ENCODE measurements at regions not wholly inside any gene's neighbourhood (a gene's known extent, or its start where the extent isn't known, plus 50 kb on each side); places are given as distances from the start of the nearest gene placed in this dataset.

DNA sequence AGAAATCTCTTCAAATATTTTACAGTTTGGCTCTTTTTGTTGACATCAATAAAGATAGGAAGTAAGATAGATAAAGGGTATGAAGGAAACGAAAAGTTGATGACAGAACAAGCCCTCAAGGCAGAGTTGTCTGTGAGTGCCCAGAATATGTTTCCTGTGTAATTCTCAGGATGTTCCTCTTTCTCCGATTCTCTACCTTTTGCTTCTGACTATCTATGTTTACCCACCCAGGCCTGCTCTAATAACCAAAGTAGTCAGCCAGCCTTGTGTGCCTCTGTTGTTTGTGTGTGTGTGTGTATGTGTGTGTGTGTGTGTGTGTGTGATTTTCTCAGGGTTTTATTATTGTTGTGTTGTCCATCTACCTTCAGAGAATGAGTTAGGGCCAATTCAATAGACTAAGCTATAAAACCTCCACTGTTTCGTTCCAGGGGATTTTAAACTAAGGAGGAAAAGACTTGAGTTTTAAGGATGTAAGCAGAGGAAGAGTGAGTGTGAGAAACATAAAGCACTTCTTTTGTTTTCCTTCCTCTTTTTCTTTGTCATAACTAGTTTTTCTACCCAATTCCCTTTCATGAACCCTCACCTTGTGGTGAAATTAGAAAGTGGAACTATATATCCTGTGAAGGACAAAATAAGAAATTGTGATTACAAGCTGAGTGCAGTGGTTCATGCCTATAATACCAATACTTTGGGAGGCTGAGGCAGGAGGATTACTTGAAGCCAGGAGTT, 627.4 kb upstream of the NR5A2 start:
- no peaks in the 10 kb centered on the region for H3K27me3 ChIP-seq
- no peak for TF ChIP-seq POLR2A (IDR thresholded peaks at IDR 0.05)
- TF ChIP-seq, protein P1, sequence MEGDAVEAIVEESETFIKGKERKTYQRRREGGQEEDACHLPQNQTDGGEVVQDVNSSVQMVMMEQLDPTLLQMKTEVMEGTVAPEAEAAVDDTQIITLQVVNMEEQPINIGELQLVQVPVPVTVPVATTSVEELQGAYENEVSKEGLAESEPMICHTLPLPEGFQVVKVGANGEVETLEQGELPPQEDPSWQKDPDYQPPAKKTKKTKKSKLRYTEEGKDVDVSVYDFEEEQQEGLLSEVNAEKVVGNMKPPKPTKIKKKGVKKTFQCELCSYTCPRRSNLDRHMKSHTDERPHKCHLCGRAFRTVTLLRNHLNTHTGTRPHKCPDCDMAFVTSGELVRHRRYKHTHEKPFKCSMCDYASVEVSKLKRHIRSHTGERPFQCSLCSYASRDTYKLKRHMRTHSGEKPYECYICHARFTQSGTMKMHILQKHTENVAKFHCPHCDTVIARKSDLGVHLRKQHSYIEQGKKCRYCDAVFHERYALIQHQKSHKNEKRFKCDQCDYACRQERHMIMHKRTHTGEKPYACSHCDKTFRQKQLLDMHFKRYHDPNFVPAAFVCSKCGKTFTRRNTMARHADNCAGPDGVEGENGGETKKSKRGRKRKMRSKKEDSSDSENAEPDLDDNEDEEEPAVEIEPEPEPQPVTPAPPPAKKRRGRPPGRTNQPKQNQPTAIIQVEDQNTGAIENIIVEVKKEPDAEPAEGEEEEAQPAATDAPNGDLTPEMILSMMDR (IDR thresholded peaks at IDR 0.05): no peak
- intact Hi-C loops (cut with DNase I; ENCODE audit: low total_unique reads): no loop called here

DNA sequence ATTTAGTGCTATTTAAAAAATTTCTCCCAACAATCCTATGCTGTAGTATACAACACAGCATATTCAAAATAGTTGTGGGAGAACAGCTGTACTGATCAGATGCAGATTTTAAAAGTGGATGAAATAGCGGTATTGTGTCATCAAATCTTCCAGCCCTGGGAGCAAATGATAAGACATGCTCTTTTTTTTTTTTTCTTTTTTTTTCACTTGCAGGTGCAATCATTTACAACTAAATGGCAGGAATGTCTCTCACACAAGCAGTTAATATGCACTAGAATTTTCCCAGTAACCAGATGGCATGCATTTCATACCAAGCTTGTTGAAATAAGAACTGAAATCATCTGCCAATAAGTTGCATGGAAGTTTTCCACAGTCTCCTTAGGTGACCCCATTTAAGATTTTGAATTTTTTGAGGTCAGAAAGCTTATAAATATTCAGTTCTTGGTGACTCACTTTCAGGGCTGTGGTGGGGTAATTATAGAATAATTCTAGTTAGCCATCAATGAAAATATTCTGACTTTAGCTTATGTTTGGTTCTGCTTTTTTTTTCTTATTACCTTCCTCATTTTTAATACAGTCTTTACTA, 623.9 kb upstream of the NR5A2 start:
- intact Hi-C loops (cut with DNase I; ENCODE audit: low total_unique reads): no loop called here
- TF ChIP-seq POLR2A (IDR thresholded peaks at IDR 0.05): no peak
- TF ChIP-seq, protein P1 (IDR thresholded peaks at IDR 0.05): no peak
- H3K27me3 ChIP-seq: no peaks in the 10 kb centered on the region
- no peaks in the 10 kb centered on the region for H3K4me1 ChIP-seq
- no peaks in the 10 kb centered on the region for H3K36me3 ChIP-seq
- H3K27ac ChIP-seq: no peak overlapping the region
- no peak for DNase-seq
- H3K9me3 ChIP-seq: no peaks in the 10 kb centered on the region
- H3K4me3 ChIP-seq: no peak overlapping the region

More for the DNA sequence above, 627.4 kb upstream of the NR5A2 start:
- H3K4me3 ChIP-seq: no peak overlapping the region
- no peak overlapping the region for H3K27ac ChIP-seq
- H3K9me3 ChIP-seq: no peaks in the 10 kb centered on the region
- DNase-seq: no peak
- no peaks in the 10 kb centered on the region for H3K4me1 ChIP-seq
- no peaks in the 10 kb centered on the region for H3K36me3 ChIP-seq

DNA sequence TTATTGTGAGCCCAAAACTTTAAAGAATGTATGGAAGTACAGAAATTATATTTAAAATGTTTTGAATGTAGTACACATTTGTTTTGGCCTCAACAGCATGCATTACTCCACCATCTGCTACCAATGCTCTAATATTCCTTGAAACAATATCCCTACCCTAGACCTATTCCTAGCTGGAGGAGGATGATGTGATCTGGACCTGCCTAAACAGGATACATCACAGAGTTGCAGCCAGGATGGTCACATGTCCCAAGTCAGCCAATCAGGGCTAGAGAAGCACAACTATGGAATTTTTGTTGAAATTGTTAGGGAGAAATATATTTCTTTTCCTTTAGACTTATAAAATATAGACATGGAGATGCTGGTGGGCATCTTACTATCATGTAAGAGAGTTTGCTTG, 623.3 kb upstream of the NR5A2 start:
- no peak for DNase-seq
- intact Hi-C loops (cut with DNase I; ENCODE audit: low total_unique reads): no loop called here
- Histone ChIP-seq H3K27ac (no peak overlapping the region), H3K36me3 (no peaks in the 10 kb centered on the region), H3K4me3 (no peak overlapping the region), H3K4me1 (no peaks in the 10 kb centered on the region), H3K9me3 (no peaks in the 10 kb centered on the region), H3K27me3 (no peaks in the 10 kb centered on the region)
- TF ChIP-seq, protein P1 (IDR thresholded peaks at IDR 0.05): no peak
- no peak for TF ChIP-seq POLR2A (IDR thresholded peaks at IDR 0.05)

DNA sequence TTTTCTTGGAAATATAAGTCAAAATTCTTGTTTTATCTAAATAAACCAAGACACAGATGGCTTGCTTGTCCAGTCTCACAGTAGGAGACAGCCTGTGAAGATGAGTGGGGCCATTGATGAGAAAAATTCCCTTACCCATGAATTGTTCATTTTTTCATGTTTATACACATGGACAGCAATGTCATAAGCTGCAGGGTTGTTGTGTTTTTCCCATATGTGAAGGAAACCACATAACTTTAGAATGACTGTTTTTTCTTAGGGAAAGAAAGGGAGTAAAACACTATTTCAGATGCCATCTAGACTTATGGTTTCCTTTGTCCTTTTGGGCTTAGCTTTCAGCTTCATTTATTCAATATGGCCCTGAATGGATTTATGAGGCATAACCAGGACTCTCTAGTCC, 622.5 kb upstream of the NR5A2 start:
- intact Hi-C loops (cut with DNase I; ENCODE audit: low total_unique reads): no loop called here
- Histone ChIP-seq H3K27me3 (no peaks in the 10 kb centered on the region), H3K27ac (no peak overlapping the region), H3K4me3 (no peak overlapping the region), H3K4me1 (no peaks in the 10 kb centered on the region), H3K9me3 (no peaks in the 10 kb centered on the region), H3K36me3 (no peaks in the 10 kb centered on the region)
- no peak for DNase-seq
- TF ChIP-seq, protein P1 (IDR thresholded peaks at IDR 0.05): no peak
- TF ChIP-seq POLR2A (IDR thresholded peaks at IDR 0.05): no peak

DNA sequence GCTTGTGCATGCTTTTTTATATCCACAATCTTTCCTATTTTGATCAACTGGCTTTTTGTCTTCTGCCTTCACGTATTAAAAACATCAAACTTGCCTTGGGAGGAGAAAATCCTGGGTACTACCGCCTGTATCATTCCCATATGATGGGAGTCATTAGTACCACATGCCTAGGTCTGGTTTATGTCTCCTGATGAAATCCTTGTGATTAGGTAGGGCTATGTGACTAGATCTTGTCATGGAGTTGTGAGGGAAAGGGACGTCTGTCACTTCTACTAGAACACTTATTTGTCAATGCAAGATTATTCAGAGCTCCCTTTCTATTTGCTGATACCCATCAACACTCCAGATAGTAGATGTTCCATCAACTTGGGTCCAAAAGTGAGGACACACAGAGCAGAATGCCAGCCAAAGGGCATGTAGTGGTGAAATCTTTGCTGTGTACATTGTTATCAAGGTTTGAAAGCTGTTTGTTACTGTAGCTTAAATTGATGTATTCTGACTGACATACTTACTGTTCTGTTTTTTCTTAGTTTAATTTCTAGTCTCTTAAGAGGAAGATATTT, 621.8 kb upstream of the NR5A2 start:
- DNase-seq: no peak
- H3K27me3 ChIP-seq: no peaks in the 10 kb centered on the region
- H3K4me3 ChIP-seq: no peak overlapping the region
- intact Hi-C loops (cut with DNase I; ENCODE audit: low total_unique reads): no loop called here
- H3K4me1 ChIP-seq: no peaks in the 10 kb centered on the region
- no peaks in the 10 kb centered on the region for H3K9me3 ChIP-seq
- no peaks in the 10 kb centered on the region for H3K36me3 ChIP-seq
- TF ChIP-seq, protein P1 (IDR thresholded peaks at IDR 0.05): no peak
- H3K27ac ChIP-seq: no peak overlapping the region
